Activated naive CD4-positive, alpha-beta T cell treated with Interleukin-2 at 50 U/mL for 16 hours (primary cell): ENCODE measurements at regions not wholly inside any gene's neighbourhood (a gene's known extent, or its start where the extent isn't known, plus 50 kb on each side); places are given as distances from the start of the nearest gene placed in this dataset.
"Not testable (repeated sequence)": the region's sequence is repeated elsewhere in the genome, so short reads cannot be mapped to it uniquely, and the experiment has no call there.

Experiments used
- DNase-seq: peaks from one replicate; pipeline ENCODE4 v3.0.0-alpha.2; 2020

DNA sequence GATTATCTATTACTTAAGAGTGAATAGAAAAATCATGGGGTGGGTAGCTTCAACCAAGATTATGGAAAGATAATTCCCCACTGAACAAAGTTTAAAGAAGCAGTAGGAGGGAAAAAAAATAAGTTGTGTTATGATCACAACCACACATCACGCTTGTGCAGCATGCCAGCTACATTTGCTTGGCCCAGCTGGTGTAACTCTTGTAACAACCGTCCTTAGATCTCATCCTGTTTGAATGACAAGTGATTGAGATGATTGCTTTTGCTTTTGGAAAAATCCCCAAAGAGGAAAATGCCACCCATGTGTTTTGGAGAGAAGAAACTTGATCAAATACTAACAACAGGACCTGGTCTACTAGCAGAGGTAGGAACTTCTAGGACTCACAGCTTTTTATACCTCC lies 107.6 kb upstream of the KIF2A start:
- no peak for DNase-seq

DNA sequence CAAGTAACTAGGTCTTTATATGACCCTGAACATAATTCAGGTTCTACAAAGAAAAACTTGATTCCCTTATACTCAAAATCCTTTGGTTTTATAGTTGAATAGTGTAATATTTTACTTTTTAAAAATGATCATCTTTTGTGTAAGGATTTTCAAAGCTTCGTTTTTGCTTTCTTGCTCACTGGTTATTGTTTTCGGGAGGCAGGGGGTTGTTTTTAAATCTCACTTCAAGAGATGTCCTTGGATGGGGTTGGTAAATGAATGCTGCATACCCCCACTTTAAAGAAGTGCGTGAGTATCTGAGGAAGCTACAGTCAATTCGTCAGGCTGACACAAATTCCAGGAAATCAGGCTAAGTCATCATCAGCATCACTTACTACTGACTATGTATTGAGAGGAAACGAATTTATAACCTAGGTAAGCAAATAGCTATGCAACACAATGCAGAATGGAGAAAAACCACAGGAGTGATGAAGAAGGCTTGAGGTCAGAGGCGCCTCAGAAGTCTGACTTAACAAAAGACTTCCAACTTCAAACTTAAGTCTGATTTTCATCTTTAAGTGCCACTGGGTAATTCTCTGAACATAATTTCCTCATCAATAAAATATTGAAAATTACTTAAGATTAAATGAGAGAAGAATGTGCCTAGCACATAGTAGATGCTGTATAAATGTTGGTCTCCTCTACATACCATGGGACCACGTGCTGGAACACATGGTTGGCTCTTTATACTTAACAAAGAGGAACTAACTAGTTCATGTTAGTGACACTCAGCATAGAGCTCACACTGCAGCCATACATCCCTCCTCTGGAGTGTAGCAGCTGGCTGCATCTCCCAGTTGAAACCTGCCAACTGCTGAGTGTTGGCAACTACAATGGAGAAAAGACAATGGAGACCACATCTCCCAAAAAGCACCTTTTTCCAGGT lies 106.0 kb upstream of the KIF2A start:
- no peak for DNase-seq

DNA sequence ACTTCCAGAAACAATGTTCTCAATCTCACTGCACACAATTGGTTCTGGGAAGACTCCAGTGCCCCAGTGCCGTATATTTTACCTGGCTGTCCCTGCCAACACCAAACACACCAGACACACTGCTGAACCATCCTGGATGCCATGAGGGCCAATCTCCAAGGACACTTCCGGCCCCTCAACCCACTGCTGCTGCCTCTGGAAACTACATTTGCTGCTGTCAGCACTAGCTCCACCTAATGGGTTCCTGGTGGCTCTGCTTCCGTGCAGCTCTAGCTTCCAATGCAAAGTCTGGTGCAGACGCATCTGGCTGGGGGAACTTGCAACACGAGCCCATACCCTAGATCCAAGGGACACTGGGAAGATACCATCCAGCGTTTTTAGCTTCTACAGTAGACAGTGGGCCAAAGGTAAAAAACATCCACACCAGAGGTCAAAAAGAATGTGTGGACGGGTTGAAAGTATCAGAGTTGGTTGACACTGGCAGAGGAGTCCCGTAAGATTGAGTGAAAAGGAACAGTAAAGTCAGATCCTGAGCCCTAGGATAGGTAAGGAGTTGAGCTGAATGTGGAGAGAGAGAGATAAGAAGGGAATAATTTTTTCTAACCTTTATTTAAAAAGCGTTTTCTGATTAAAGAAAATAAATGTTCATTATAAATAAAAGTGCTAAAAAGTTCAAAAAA lies 99.7 kb upstream of the KIF2A start:
- DNase-seq, result no peak

DNA sequence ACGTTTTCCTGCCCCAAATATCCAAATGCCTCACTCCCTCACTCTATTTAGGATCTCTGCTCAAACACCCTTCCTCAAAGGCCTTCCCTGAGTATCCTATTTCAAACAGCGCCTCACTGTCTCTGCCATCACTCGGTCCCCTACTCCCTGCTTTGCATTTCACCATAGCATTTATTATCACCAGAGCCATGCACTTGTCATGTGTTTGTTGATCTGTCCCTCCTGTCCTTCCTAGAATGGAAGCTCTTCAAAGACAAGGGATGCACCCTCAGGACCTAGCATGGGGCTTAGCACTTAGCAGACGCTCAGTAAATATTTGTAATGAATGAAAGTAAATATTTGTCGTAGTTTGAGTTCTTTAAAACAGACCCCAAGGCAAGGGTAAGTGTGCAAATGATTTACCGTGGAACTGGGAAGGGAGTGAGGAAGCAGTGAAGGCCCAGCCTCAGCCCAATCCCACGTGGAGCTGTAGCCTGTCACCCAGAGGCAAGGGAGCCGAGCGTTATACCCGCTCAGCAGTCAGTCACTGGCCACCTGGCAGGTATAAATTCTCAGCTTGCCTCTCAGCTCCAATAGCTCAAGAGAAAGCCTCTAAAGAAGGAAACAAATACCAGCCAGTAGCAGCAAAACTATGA lies 97.7 kb upstream of the KIF2A start:
- DNase-seq, result no peak

GRCh38 chr5:62211405-62211804 lies 94.6 kb upstream of the KIF2A start:
- DNase-seq, result no peak

- DNase-seq, result no peak
Observed at GRCh38 chr5:62212648-62213047, 93.4 kb upstream of the KIF2A start.

DNA sequence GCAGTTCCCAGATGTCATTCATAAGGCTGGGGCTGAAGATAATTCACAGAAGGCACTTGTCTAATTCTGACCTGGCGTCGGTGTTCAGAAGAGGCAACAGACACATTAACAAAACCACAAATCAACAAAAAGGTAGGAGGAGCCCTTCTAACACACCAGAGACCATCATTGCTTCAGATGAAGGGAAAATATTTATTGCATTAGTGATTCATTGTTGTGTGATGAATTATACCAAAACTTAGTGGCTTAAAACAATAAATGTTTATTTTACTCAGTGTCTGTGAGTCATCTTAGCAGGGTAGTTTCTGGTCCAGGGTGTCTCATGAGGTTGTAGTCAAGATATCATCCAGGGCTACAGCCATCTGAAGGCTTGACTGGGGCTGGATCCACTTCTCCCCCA lies 91.3 kb upstream of the KIF2A start:
- DNase-seq, result no peak

DNA sequence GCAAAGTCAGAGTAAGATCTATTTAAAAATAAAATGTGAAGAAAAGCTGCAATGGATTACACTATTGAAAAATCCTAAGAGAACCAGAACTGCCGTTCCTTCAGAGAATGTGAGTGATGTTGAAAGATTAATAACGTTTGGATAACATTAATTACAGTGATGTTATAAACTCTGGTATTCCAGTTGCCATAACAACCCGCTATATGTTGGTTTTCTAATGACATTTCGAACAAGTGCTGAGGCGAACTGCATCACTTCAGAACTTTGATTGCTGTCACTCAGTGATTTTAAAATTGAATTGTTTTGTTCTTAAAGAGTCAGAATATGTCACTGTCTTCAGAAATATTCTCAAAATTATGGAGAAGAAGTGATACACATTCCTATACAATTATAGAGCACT lies 89.4 kb upstream of the KIF2A start:
- not testable (repeated sequence) for DNase-seq

DNA sequence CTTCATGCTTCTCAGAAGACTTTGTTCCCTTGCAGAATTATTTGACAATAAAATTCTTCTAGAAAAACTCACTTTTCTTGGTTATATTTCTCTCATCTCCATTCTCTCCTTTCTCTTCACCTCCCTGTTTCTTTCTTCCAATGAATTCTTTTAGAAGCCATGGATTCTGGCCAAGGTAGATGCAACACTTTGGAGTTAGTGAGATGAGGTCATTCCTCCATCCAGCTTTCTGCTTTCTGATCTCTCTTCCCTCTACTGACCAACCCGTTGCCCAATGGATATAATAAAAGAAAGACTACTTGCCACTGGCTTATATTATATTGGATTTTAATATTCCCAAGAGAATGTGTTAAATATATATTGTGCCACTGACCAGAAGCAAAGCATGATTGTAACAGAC lies 88.9 kb upstream of the KIF2A start:
- not testable (repeated sequence) for DNase-seq

DNA sequence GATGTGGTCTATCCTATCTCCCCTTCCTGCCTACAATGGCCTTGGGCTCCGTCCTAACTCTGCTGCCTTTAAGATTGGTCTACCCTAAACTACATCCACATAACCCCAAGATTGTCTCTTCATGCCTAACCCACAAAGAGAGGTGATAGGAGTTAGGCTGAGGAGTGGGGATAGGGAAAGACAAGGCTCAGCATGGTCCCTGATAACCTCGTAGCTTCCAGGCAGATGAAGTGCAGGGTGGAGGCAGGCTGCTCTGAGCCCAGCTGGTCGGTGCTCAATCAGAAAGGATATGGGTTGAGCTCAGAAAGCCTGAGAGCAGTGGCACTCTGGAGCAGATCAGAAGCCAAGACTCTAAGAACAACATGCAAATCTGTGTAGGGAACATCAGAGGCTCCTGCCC lies 87.1 kb upstream of the KIF2A start:
- not testable (repeated sequence) for DNase-seq

DNA sequence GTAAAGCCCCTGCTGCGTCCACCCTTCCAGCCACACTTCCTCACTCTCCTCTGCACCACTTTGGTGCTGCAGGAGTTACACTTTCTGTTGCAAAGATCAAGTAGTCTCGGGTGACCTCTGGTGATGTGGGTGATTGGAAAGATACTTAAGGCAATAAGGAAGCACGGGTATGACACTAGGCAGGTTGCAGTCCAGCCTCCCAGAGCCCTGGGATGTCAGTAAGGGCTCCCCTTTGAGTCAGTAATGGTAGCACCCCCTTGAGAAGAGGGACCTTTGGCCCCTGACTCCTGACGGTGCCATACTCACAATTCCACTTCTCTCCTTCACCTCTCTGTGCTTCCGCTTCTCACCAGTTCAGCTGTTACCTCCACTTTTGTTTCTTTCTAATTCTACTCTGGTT lies 84.1 kb upstream of the KIF2A start:
- not testable (repeated sequence) for DNase-seq

DNA sequence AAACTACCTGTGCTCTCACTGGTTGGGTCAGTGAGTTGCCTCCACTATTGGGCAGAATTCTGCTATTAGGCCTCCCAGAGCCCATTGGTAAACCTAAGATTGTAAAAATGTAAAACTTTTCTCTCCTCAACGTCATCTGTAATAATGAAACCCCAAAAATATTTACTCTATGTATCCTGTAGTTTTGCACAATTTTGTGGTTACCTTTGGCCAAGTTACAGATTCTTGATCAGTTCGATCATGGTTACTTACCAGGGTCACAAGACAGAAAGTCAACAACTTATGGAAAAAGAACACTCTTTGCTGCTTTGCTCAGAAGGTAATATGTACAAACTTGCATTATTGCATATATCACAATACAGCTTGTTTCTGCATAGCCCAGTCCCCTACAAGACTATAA lies 83.7 kb upstream of the KIF2A start:
- DNase-seq, result not testable (repeated sequence)

DNA sequence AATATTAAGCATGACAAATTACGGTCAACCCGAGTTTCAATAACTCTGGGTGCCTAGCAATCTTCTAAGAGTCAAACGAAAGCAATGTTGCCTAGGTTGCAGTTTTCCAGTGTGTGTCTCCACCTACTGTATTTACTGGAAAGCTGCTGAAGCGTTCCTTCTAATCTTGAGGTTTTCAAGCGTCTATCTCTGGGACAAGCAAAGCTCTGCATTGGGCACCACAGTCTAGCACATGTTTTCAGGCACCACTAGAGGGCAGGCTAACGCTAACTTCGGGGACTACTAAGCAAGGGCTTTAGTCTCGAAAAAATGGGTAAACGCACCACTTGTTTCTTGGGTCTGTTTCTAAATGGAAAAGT lies 82.7 kb upstream of the KIF2A start:
- peak; percentile 79 for DNase-seq

- not testable (repeated sequence) for DNase-seq
Observed at GRCh38 chr5:62224987-62225601, 80.9 kb upstream of the KIF2A start.

DNA sequence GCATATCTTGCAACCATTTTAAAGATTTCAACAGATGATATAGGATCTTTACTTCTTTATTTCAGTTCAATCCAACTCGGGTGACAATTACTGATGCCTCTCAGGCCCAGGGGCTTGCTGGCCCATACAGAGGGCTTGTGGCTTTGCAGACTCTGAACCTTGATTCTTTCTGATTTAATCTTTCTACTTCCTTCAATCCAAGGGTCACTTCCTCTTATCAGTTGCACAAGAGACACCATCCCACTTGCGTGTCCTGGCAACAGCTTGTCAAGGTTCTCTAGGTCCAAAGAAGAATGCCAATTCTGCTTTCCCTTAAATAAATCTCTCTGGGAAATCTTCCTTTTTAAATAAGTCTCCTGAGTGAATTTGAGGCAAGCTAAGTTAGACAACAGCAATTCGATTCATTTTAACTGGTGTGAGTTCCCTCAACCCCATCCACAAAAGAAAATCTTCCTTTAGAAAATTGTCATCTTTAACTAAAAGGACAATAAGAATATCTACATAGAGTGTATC lies 75.1 kb upstream of the KIF2A start:
- DNase-seq, result not testable (repeated sequence)

DNA sequence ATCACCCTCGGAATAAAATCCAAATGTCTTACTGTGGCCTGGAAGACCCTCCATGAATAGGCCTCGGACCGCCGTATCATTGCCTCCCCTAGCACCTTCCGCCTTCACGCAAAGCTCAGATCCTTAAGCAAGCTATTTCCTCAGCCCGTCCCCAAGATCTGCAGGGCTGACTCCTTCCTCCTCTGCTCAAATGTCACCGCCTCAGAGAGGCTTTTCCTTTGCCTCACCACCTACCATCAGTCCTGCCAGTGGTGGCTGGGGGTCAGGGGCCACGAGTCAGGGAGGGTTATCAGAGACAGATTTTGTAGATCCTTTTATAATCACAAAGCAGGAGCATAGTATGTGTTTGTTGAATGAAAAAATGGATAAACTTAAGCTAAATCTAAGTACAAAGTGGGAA lies 74.4 kb upstream of the KIF2A start:
- DNase-seq, result no peak

- DNase-seq, result not testable (repeated sequence)
Observed at GRCh38 chr5:62232218-62232617, 73.8 kb upstream of the KIF2A start.

DNA sequence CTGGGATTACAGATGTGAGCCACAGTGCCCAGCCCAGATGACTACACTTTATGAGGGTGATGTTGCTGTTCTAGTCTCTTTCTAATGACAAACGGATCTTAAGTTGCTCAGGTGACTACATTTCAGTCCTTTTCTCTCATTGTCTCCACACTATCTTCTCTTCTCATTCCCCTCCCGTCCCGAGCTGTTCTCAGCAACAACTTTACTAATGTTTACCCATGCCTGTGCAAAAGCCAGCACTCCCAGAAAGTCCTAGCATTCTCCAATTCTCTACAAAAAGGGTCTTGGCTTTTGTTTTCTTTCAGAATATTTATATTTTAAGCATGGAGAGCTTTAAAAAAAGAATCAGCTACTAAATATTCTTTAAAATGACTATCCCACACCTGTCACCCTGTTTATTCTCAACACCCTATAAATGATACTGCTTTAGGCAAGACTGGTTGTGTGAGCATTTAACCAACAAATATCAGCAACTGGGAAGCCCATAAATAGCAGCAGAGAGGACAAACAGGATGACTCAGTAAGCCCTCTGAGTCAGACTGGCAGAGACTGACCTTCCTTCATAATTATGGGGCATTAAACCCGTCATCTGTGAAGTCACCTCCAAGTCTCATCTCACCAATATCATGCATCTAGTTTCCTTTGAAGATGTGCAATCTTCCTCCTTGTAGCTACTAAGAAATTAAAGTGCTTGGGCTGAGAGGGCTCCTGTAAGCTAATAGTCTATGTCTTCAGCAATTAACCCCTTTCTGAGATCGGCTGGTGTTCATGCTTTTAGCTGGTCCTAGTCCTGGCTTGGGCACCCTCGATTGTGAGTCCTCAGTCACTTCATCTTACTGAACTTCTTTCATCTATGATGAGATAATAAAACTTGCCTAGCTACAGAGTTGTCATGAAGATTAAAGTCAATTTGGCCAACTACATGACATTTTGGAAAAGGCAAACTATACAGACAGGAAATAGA lies 72.6 kb upstream of the KIF2A start:
- DNase-seq, result not testable (repeated sequence)

DNA sequence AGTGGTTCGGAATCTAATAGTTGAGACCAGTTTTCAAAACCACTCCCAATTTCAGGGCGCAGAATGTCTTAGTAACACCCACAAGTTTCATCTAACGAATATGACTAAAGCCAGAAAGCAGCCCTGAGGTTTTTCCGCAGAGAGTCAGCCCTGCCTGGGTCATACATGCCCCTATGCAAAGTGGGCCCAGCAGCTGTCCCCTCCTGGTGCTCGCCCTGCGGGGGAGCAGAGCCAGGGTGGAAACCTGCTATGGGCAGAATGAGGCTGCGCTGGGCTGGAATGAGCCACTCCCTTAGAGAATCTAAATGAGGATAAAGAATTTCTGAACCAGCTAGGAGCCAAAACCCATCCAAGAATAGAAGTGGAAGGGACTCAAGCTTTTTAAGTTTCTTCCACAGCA lies 69.4 kb upstream of the KIF2A start:
- peak; percentile 26 for DNase-seq

- not testable (repeated sequence) for DNase-seq
Observed at GRCh38 chr5:62237944-62238343, 68.1 kb upstream of the KIF2A start.

GRCh38 chr5:62238584-62238983 lies 67.4 kb upstream of the KIF2A start:
- DNase-seq, result not testable (repeated sequence)

DNA sequence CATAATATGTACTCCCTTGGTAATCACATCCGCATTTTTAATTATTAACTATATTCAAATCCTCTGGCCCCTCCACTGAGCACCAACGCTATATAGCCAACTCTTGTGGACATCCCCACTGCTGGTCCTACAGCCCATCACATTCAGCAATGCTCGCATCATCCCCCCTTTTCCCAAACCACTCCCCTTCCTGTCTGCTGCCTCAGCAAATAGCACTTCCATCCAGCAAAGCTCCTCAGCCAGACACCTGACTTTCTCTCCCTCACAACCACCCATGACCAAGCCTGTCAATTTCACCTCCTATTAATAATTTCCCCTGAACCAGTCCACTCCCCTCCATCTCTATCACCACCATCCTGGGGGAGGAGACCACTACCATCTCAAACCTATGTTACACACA lies 65.5 kb upstream of the KIF2A start:
- DNase-seq, result not testable (repeated sequence)
